Esophagus squamous epithelium (tissue), 4 donors: ENCODE measurements at regions not wholly inside any gene's neighbourhood (a gene's known extent, or its start where the extent isn't known, plus 50 kb on each side); places are given as distances from the start of the nearest gene placed in this dataset.

Experiments
- POLR2A ChIP-seq, 4 donors: fragments of 450-650 bp; IDR thresholded peaks; one replicate each; pipeline ENCODE4 v1.6.1; 2017; ENCODE audit warnings: antibody characterized with exemption in 4 of 4, mild to moderate bottlenecking in 4 of 4, moderate library complexity in 3 of 4
- TF ChIP-seq, protein P1 (sequence below), 6 experiments: fragments of 450-650 bp in 4 of 6; fragments of 200-600 bp in 2 of 6; sonication (generic) in 2 of 6; IDR thresholded peaks; one replicate each; pipeline ENCODE4 v1.5.1; 2016 to 2019; ENCODE audit warnings: antibody characterized with exemption in 6 of 6, mild to moderate bottlenecking in 4 of 6, moderate library complexity in 4 of 6

DNA sequence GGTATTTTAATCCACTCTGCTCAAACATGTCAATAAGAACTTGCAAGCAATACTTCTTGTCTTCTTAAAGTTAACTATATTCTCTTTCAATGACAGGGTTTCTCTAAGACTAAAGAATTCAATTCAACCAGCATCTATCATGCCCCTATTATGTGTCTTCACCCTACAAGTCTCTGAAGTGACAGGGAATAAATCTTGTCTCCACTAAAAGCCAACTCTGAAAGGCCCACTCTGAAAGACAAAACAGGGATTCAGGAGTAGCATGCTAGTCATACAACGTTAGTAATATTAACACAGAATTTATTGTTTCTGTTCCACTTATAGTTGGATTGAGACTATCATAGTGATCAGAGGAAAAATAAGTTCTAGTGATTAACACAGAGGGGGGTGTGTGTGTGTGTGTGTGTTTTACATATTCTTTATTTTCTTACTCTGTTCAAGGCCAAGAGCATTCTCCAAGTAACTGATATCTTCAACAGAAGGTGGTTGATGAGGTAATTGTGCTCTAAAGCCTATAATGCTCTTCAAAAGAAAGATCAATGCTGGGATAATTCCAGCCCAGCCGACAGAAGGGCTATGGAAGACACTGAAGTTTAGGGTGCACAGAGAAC is 122.4 kb upstream of the DCLK2 start:
- TF ChIP-seq, protein P1, sequence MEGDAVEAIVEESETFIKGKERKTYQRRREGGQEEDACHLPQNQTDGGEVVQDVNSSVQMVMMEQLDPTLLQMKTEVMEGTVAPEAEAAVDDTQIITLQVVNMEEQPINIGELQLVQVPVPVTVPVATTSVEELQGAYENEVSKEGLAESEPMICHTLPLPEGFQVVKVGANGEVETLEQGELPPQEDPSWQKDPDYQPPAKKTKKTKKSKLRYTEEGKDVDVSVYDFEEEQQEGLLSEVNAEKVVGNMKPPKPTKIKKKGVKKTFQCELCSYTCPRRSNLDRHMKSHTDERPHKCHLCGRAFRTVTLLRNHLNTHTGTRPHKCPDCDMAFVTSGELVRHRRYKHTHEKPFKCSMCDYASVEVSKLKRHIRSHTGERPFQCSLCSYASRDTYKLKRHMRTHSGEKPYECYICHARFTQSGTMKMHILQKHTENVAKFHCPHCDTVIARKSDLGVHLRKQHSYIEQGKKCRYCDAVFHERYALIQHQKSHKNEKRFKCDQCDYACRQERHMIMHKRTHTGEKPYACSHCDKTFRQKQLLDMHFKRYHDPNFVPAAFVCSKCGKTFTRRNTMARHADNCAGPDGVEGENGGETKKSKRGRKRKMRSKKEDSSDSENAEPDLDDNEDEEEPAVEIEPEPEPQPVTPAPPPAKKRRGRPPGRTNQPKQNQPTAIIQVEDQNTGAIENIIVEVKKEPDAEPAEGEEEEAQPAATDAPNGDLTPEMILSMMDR (IDR thresholded peaks at IDR 0.05): no peak
- TF ChIP-seq POLR2A (IDR thresholded peaks at IDR 0.05): no peak
